NCI-H2107 treated with DMSO at 0.1 percent for 48 hours (cell line): ENCODE measurements at regions not wholly inside any gene's neighbourhood (a gene's known extent, or its start where the extent isn't known, plus 50 kb on each side); places are given as distances from the start of the nearest gene placed in this dataset.
"Not testable (repeated sequence)": the region's sequence is repeated elsewhere in the genome, so short reads cannot be mapped to it uniquely, and the experiment has no call there.

Experiments used
- DNase-seq: peaks from one replicate; lab custom pipeline; 2025; ENCODE audit not compliant: unreplicated experiment; lab: John Stamatoyannopoulos, UW

- DNase-seq = no peak
These were observed 1269.4 kb upstream of the CHAC2 start for GRCh38 chr2:52498077-52498750.

- no peak for DNase-seq
These were observed 1271.8 kb upstream of the CHAC2 start for GRCh38 chr2:52495816-52496215.

- no peak for DNase-seq
These were observed 1290.4 kb upstream of the CHAC2 start for GRCh38 chr2:52477166-52477565.

GRCh38 chr2:52475590-52475989 is 1292.0 kb upstream of the CHAC2 start:
- DNase-seq = peak; percentile 13

- no peak for DNase-seq
These were observed 1293.5 kb upstream of the CHAC2 start for GRCh38 chr2:52474091-52474490.

- DNase-seq = no peak
These were observed 1294.1 kb upstream of the CHAC2 start for GRCh38 chr2:52473526-52473925.

GRCh38 chr2:52470457-52470856 is 1297.1 kb upstream of the CHAC2 start:
- DNase-seq = not testable (repeated sequence)

GRCh38 chr2:52467189-52467588 is 1300.4 kb upstream of the CHAC2 start:
- no peak for DNase-seq

GRCh38 chr2:52465287-52465686 is 1302.3 kb upstream of the CHAC2 start:
- DNase-seq = no peak

GRCh38 chr2:52463457-52463856 is 1304.1 kb upstream of the CHAC2 start:
- no peak for DNase-seq

GRCh38 chr2:52456561-52457377 is 1310.8 kb upstream of the CHAC2 start:
- no peak for DNase-seq

GRCh38 chr2:52454962-52455361 is 1312.6 kb upstream of the CHAC2 start:
- DNase-seq = no peak

- DNase-seq = no peak
These were observed 1315.4 kb upstream of the CHAC2 start for GRCh38 chr2:52452201-52452600.

GRCh38 chr2:52445686-52446085 is 1321.9 kb upstream of the CHAC2 start:
- DNase-seq = no peak

GRCh38 chr2:52431352-52431760 is 1336.2 kb upstream of the CHAC2 start:
- DNase-seq = no peak

GRCh38 chr2:52429740-52430139 is 1337.9 kb upstream of the CHAC2 start:
- DNase-seq = no peak

- no peak for DNase-seq
These were observed 1338.4 kb upstream of the CHAC2 start for GRCh38 chr2:52429171-52429570.

- no peak for DNase-seq
These were observed 1339.4 kb upstream of the CHAC2 start for GRCh38 chr2:52428224-52428623.

- DNase-seq = no peak
These were observed 1343.9 kb upstream of the CHAC2 start for GRCh38 chr2:52423655-52424054.

GRCh38 chr2:52423111-52423510 is 1344.5 kb upstream of the CHAC2 start:
- DNase-seq = no peak

- DNase-seq = no peak
These were observed 1351.3 kb upstream of the CHAC2 start for GRCh38 chr2:52416340-52416739.

GRCh38 chr2:52414561-52415295 is 1352.9 kb upstream of the CHAC2 start:
- DNase-seq = no peak
